ENCODE measurements at regions not wholly inside any gene's neighbourhood (a gene's known extent, or its start where the extent isn't known, plus 50 kb on each side); places are given as distances from the start of the nearest gene placed in this dataset.

- no peak overlapping the region for H3K4me3 ChIP-seq (ENCODE audit: insufficient read depth, low read depth, low read length)
- 0 out of 2 replicates have a peak overlapping the region, but pooled peaks have one; percentile 69 for H3K23ac ChIP-seq (ENCODE audit: low read depth, low read length)
- peak overlapping the region; percentile 47 for H3K27ac ChIP-seq (ENCODE audit: insufficient read depth, low read length)
- ATAC-seq (ENCODE audit: low read depth) (no peak), DNase-seq (no peak)
- dilution Hi-C loops (cut with HindIII; ENCODE audit: low sequenced_read_pairs, unreplicated experiment), result no loop called here
- peak overlapping the region; percentile 81; the same call in 1 of the 2 replicates for H4K5ac ChIP-seq (ENCODE audit: low read depth, low read length)
- H3K27me3 ChIP-seq (ENCODE audit: control insufficient read depth, insufficient read depth, low read length), result no peaks in the 10 kb centered on the region
- WGBS, 2 experiments (ENCODE audit: extremely low coverage in 2 of 2, insufficient read length in 1 of 2), result no CpG with 5 or more reads among the region's 1 CpG
- H2BK120ac ChIP-seq (ENCODE audit: low read depth, low read length), result peak overlapping the region; percentile 94
- H2BK20ac ChIP-seq (ENCODE audit: low read depth, low read length), result peak overlapping the region; percentile 92
- peak overlapping the region; percentile 87 for H3K4ac ChIP-seq (ENCODE audit: low read depth, low read length)
- peaks cover 27% of the 10 kb centered on the region for H3K4me1 ChIP-seq (ENCODE audit: control insufficient read depth, insufficient read depth, low read length)
- no TSS peak for BruUV-seq (replicated peaks)
- intact Hi-C loops (cut with micrococcal nuclease), result loop anchor here (5.0 kb wide), 1 partner anchor 820 kb away; the partner anchor contains the start of gene ZYX
- no peak overlapping the region for H3K4me2 ChIP-seq (ENCODE audit: low read depth, low read length)
- peak overlapping the region; percentile 88 for H2AK5ac ChIP-seq (ENCODE audit: low read depth, low read length)
- H3K18ac ChIP-seq (ENCODE audit: low read depth, low read length), result peak overlapping the region; percentile 89; the same call in 1 of the 2 replicates
- no peaks in the 10 kb centered on the region for H4K20me1 ChIP-seq (ENCODE audit: insufficient read depth, low read length)
- peaks cover 29% of the 10 kb centered on the region for H3K9me1 ChIP-seq (ENCODE audit: insufficient read depth, low read length)
- H4K91ac ChIP-seq (ENCODE audit: insufficient read depth, low read depth, low read length), result peak overlapping the region; percentile 85
- peak overlapping the region; percentile 75 to 93 for H4K8ac ChIP-seq (ENCODE audit: low read depth in 2 of 2, low read length in 2 of 2)
- H2AK9ac ChIP-seq (replicated peaks; ENCODE audit: low read depth, low read length, poor library complexity), result no peak overlapping the region
- peaks cover 2 to 32% of the 10 kb centered on the region in 2 experiments; a peak in 3 of 4 replicates for H3K79me1 ChIP-seq (ENCODE audit: low read depth in 1 of 2, low read length in 2 of 2)
- ChIA-PET CTCF (interaction anchor here (0.7 to 1.7 kb wide), 4 partner anchors 10 to 41 kb away, joined by 3 to 4 read pairs (median 4); no protein-coding TSS in a partner anchor), POLR2A (ENCODE audit: unreplicated experiment) (no interaction called here)
- peak overlapping the region; percentile 98 for H2BK15ac ChIP-seq (ENCODE audit: low read depth, low read length)
- peak overlapping the region; percentile 56 for H3K56ac ChIP-seq (ENCODE audit: extremely low read depth, insufficient read depth, low read length)
- H2AFZ ChIP-seq (replicated peaks; ENCODE audit: low read length, poor library complexity), result no peak overlapping the region
- no peak overlapping the region for H3K9ac ChIP-seq (ENCODE audit: low read depth, low read length)
- TF ChIP-seq CHD1 (IDR thresholded peaks at IDR 0.05; ENCODE audit: low read depth, low read length) (no peak), MAFK (IDR thresholded peaks at IDR 0.05; ENCODE audit: low read depth, low read length) (no peak), NFE2L2 (IDR thresholded peaks at IDR 0.05; ENCODE audit: low read depth, low read length) (no peak), FOS (IDR thresholded peaks at IDR 0.05; ENCODE audit: low read depth, low read length) (no peak), SMC3 (IDR thresholded peaks at IDR 0.05; ENCODE audit: low read depth, low read length) (no peak), CTCF (conservative IDR thresholded peaks at IDR 0.05; ENCODE audit: low read depth, low read length) (no peak), MXI1 (IDR thresholded peaks at IDR 0.05; ENCODE audit: borderline replicate concordance, low read depth, low read length) (no peak)
- no peaks in the 10 kb centered on the region for H3K36me3 ChIP-seq (ENCODE audit: control insufficient read depth, insufficient read depth, low read length)
- peak overlapping the region; percentile 84 for H3K14ac ChIP-seq (replicated peaks; ENCODE audit: low read depth, low read length)
- H3K9me3 ChIP-seq (ENCODE audit: control insufficient read depth, insufficient read depth, low read length), result no peaks in the 10 kb centered on the region
- peak overlapping the region; percentile 86 for H2BK5ac ChIP-seq (ENCODE audit: low read depth, low read length, poor library complexity, severe bottlenecking)
- in situ Hi-C loops (cut with MboI; ENCODE audit: low sequenced_read_pairs), result loop anchor here (25.0 kb wide), 1 partner anchor 1325 kb away; no protein-coding TSS in a partner anchor
These were observed 186.6 kb upstream of the PRSS1 start for GRCh38 chr7:142562688-142563087.
